ENCODE measurements at regions not wholly inside any gene's neighbourhood (a gene's known extent, or its start where the extent isn't known, plus 50 kb on each side); places are given as distances from the start of the nearest gene placed in this dataset.

- no peaks in the 10 kb centered on the region for H3K9me3 ChIP-seq
- H3K27me3 ChIP-seq, result no peaks in the 10 kb centered on the region
- H3K27ac ChIP-seq, result no peak overlapping the region
- TF ChIP-seq EP300 (IDR thresholded peaks at IDR 0.05) (no peak), CTCF (IDR thresholded peaks at IDR 0.05) (no peak), POLR2AphosphoS5 (IDR thresholded peaks at IDR 0.05) (no peak), POLR2A (IDR thresholded peaks at IDR 0.05) (no peak)
- intact Hi-C loops (cut with DNase I), result no loop called here
- H3K4me3 ChIP-seq, result no peak overlapping the region
- no peak for DNase-seq
- no peaks in the 10 kb centered on the region for H3K36me3 ChIP-seq
- no peaks in the 10 kb centered on the region for H3K4me1 ChIP-seq
- 92 to 94% methylated on average over 6 of the region's 6 CpGs for WGBS, 2 donors
These were observed 517.3 kb upstream of the TLE4 start for GRCh38 chr9:79054500-79054899.

GRCh38 chr9:79056041-79056440 is 515.7 kb upstream of the TLE4 start:
- WGBS, 2 donors, result 73 to 84% methylated on average over 5 of the region's 5 CpGs
- H3K9me3 ChIP-seq, result no peaks in the 10 kb centered on the region
- TF ChIP-seq EP300 (IDR thresholded peaks at IDR 0.05) (no peak), POLR2AphosphoS5 (IDR thresholded peaks at IDR 0.05) (no peak), CTCF (IDR thresholded peaks at IDR 0.05) (no peak), POLR2A (IDR thresholded peaks at IDR 0.05) (no peak)
- no peaks in the 10 kb centered on the region for H3K4me1 ChIP-seq
- H3K36me3 ChIP-seq, result no peaks in the 10 kb centered on the region
- intact Hi-C loops (cut with DNase I), result no loop called here
- no peak for DNase-seq
- H3K27ac ChIP-seq, result no peak overlapping the region
- no peak overlapping the region for H3K4me3 ChIP-seq
- no peaks in the 10 kb centered on the region for H3K27me3 ChIP-seq

- no peak for TF ChIP-seq EP300 (IDR thresholded peaks at IDR 0.05)
- no peak for TF ChIP-seq POLR2AphosphoS5 (IDR thresholded peaks at IDR 0.05)
- no peak for TF ChIP-seq CTCF (IDR thresholded peaks at IDR 0.05)
- TF ChIP-seq POLR2A (IDR thresholded peaks at IDR 0.05), result no peak
- intact Hi-C loops (cut with DNase I), result no loop called here
These were observed 514.2 kb upstream of the TLE4 start for GRCh38 chr9:79057576-79057975.

GRCh38 chr9:79060766-79061165 is 511.0 kb upstream of the TLE4 start:
- Histone ChIP-seq H3K4me1 (no peaks in the 10 kb centered on the region), H3K36me3 (no peaks in the 10 kb centered on the region), H3K4me3 (no peak overlapping the region), H3K27ac (no peak overlapping the region), H3K27me3 (no peaks in the 10 kb centered on the region), H3K9me3 (peaks cover 0 to 4% (median 0%) of the 10 kb centered on the region in 4 donors)
- WGBS, 2 donors, result 31 to 36% methylated on average over 1 of the region's 1 CpG
- no peak for TF ChIP-seq EP300 (IDR thresholded peaks at IDR 0.05)
- no peak for TF ChIP-seq CTCF (IDR thresholded peaks at IDR 0.05)
- no peak for TF ChIP-seq POLR2A (IDR thresholded peaks at IDR 0.05)
- TF ChIP-seq POLR2AphosphoS5 (IDR thresholded peaks at IDR 0.05), result no peak
- intact Hi-C loops (cut with DNase I), result no loop called here
- DNase-seq, result no peak

More at GRCh38 chr9:79057576-79057975, 514.2 kb upstream of the TLE4 start:
- no peak overlapping the region for H3K27ac ChIP-seq
- no peak overlapping the region for H3K4me3 ChIP-seq
- no peaks in the 10 kb centered on the region for H3K36me3 ChIP-seq
- H3K9me3 ChIP-seq, result no peaks in the 10 kb centered on the region
- DNase-seq, result no peak
- H3K4me1 ChIP-seq, result no peaks in the 10 kb centered on the region
- no peaks in the 10 kb centered on the region for H3K27me3 ChIP-seq
